ENCODE measurements at regions not wholly inside any gene's neighbourhood (a gene's known extent, or its start where the extent isn't known, plus 50 kb on each side); places are given as distances from the start of the nearest gene placed in this dataset.

DNA sequence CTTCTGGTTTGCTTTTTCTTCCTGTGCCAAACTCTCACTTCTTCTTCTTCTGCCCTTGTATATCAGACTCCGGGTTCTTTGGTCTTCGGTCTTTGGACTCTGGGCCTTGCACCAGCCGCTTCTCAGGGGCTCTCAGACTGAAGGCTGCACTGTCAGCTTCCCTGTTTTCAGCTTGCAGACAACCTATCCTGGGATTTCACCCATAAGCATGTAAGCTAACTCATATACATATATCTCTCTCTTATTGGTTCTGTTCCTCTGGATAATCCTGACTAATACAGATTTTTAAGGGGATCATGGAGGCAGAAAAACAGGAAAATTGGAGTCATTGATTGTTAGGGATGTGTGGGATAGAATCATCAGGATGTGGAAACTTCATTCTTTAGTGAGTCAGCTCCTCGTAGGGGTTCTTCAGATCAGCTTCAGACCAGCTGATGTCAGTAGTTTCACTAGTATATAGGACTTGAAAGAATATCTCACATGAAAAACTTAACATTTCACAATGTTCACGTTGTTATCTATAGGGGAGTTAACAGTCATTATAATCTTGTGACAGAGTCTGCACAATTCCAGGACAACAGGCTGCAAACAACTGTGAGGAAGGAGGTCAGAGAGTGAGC lies 102.9 kb downstream of the RASSF9 start:
- ChIA-PET CTCF (interaction anchor here (1.0 to 2.6 kb wide), 7 partner anchors 13 to 166 kb away, joined by 3 to 10 read pairs (median 3); no protein-coding TSS in a partner anchor), POLR2A (no interaction called here)
- BruUV-seq (replicated peaks): no TSS peak
- H3K9ac ChIP-seq (replicated peaks; ENCODE audit: extremely low read depth, insufficient read depth, low read length): no peak overlapping the region
- H3K36me3 ChIP-seq (ENCODE audit: control insufficient read depth in 2 of 2, extremely low read depth in 1 of 2, insufficient read depth in 2 of 2, low read length in 2 of 2): no peaks in the 10 kb centered on the region
- H2AFZ ChIP-seq (ENCODE audit: low read depth, low read length): peak overlapping the region; percentile 75
- no peaks in the 10 kb centered on the region for H3K9me3 ChIP-seq (replicated peaks; ENCODE audit: control insufficient read depth, insufficient read depth, low read length)
- peak; percentile 54 for TF ChIP-seq FOS (IDR thresholded peaks at IDR 0.05; ENCODE audit: borderline replicate concordance, insufficient read depth, low read length)
- no peak for TF ChIP-seq GATA2 (IDR thresholded peaks at IDR 0.05; ENCODE audit: insufficient read depth, insufficient read length, low read depth, low read length)
- no peak for TF ChIP-seq EZH2 (IDR thresholded peaks at IDR 0.05; ENCODE audit: borderline replicate concordance, low read depth, low read length, severe bottlenecking)
- TF ChIP-seq MYC (IDR thresholded peaks at IDR 0.05; ENCODE audit: low read depth, low read length): no peak
- no peaks in the 10 kb centered on the region for H3K79me2 ChIP-seq (ENCODE audit: control insufficient read depth, insufficient read depth, low read length)
- H3K4me2 ChIP-seq (ENCODE audit: insufficient read depth, low read length): no peak overlapping the region
- no peak overlapping the region for H3K4me3 ChIP-seq (replicated peaks in 1 of 3; ENCODE audit: insufficient read depth in 1 of 3, low read depth in 1 of 3, low read length in 3 of 3)
- intact Hi-C loops (cut with micrococcal nuclease) (no loop called here), dilution Hi-C loops (cut with MboI; ENCODE audit: extremely low pct_ligation_motif_present, low sequenced_read_pairs) (no loop called here)
- no peaks in the 10 kb centered on the region for H3K27me3 ChIP-seq (ENCODE audit: control insufficient read depth in 2 of 2, insufficient read depth in 2 of 2, low read length in 2 of 2)
- FAIRE-seq: no peak
- H4K20me1 ChIP-seq (replicated peaks; ENCODE audit: control insufficient read depth, extremely low read depth, insufficient read depth, low read length): no peaks in the 10 kb centered on the region
- DNase-seq (ENCODE audit: low read depth, low spot score): peak; percentile 84
- no peak overlapping the region for H3K27ac ChIP-seq (ENCODE audit: insufficient read depth, low read depth, low read length)
- H3K4me1 ChIP-seq (ENCODE audit: control insufficient read depth, extremely low read depth, insufficient read depth, low read length): no peaks in the 10 kb centered on the region
- no peaks in the 10 kb centered on the region for H3K9me1 ChIP-seq (replicated peaks; ENCODE audit: control insufficient read depth, extremely low read depth, insufficient read depth, low read length)

DNA sequence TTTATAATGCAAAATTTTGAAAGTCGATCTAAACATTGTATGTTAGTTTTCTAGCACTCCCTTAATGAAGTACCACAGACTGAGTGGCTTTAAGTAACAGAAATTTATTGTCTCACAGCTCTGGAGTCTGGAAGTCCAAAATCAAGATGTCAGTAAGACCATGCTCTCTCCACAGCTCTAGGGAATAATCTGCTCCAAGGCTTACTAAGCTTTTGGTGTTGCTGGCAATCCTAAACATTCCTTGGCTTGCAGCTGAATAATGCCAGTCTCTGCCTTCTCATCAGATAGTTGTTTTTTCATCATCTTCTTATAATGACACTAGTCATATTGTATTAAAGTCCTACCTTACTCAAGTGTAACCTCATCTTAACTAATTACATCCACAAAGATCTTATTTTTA lies 102.2 kb downstream of the RASSF9 start:
- Histone ChIP-seq H3K9me3 (replicated peaks; ENCODE audit: control insufficient read depth, insufficient read depth, low read length) (no peaks in the 10 kb centered on the region), H3K27me3 (ENCODE audit: control insufficient read depth in 2 of 2, insufficient read depth in 2 of 2, low read length in 2 of 2) (no peaks in the 10 kb centered on the region), H3K4me1 (ENCODE audit: control insufficient read depth, extremely low read depth, insufficient read depth, low read length) (no peaks in the 10 kb centered on the region), H3K36me3 (ENCODE audit: control insufficient read depth in 2 of 2, extremely low read depth in 1 of 2, insufficient read depth in 2 of 2, low read length in 2 of 2) (no peaks in the 10 kb centered on the region), H3K9me1 (replicated peaks; ENCODE audit: control insufficient read depth, extremely low read depth, insufficient read depth, low read length) (no peaks in the 10 kb centered on the region), H3K79me2 (ENCODE audit: control insufficient read depth, insufficient read depth, low read length) (no peaks in the 10 kb centered on the region), H3K4me3 (replicated peaks in 1 of 3; ENCODE audit: insufficient read depth in 1 of 3, low read depth in 1 of 3, low read length in 3 of 3) (no peak overlapping the region), H2AFZ (ENCODE audit: low read depth, low read length) (peak overlapping the region; percentile 67), H3K27ac (ENCODE audit: insufficient read depth, low read depth, low read length) (no peak overlapping the region), H4K20me1 (replicated peaks; ENCODE audit: control insufficient read depth, extremely low read depth, insufficient read depth, low read length) (no peaks in the 10 kb centered on the region), H3K9ac (replicated peaks; ENCODE audit: extremely low read depth, insufficient read depth, low read length) (no peak overlapping the region), H3K4me2 (ENCODE audit: insufficient read depth, low read length) (no peak overlapping the region)
- intact Hi-C loops (cut with micrococcal nuclease) (no loop called here), dilution Hi-C loops (cut with MboI; ENCODE audit: extremely low pct_ligation_motif_present, low sequenced_read_pairs) (no loop called here)
- BruUV-seq (replicated peaks): no TSS peak
- ChIA-PET POLR2A (no interaction called here), CTCF (interaction anchor here (1.0 to 2.6 kb wide), 7 partner anchors 12 to 167 kb away, joined by 3 to 10 read pairs (median 3); no protein-coding TSS in a partner anchor)
- TF ChIP-seq JUN (IDR thresholded peaks at IDR 0.05; ENCODE audit: borderline replicate concordance, insufficient read depth, insufficient read length, low read depth): no peak
- TF ChIP-seq GATA2 (IDR thresholded peaks at IDR 0.05; ENCODE audit: insufficient read depth, insufficient read length, low read depth, low read length): no peak
- TF ChIP-seq POLR2AphosphoS5 (IDR thresholded peaks at IDR 0.05; ENCODE audit: insufficient read depth, low read depth, low read length): no peak
- no peak for TF ChIP-seq MAX (IDR thresholded peaks at IDR 0.05; ENCODE audit: insufficient read depth, insufficient read length)
- TF ChIP-seq MYC (IDR thresholded peaks at IDR 0.05; ENCODE audit: low read depth, low read length): no peak
- no peak for TF ChIP-seq FOS (IDR thresholded peaks at IDR 0.05; ENCODE audit: borderline replicate concordance, insufficient read depth, low read length)
- no peak for TF ChIP-seq POLR2A (IDR thresholded peaks at IDR 0.05; ENCODE audit: low read depth, low read length)
- TF ChIP-seq, protein P1, sequence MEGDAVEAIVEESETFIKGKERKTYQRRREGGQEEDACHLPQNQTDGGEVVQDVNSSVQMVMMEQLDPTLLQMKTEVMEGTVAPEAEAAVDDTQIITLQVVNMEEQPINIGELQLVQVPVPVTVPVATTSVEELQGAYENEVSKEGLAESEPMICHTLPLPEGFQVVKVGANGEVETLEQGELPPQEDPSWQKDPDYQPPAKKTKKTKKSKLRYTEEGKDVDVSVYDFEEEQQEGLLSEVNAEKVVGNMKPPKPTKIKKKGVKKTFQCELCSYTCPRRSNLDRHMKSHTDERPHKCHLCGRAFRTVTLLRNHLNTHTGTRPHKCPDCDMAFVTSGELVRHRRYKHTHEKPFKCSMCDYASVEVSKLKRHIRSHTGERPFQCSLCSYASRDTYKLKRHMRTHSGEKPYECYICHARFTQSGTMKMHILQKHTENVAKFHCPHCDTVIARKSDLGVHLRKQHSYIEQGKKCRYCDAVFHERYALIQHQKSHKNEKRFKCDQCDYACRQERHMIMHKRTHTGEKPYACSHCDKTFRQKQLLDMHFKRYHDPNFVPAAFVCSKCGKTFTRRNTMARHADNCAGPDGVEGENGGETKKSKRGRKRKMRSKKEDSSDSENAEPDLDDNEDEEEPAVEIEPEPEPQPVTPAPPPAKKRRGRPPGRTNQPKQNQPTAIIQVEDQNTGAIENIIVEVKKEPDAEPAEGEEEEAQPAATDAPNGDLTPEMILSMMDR (IDR thresholded peaks at IDR 0.05; ENCODE audit: extremely low read depth in 1 of 2, insufficient read depth in 1 of 2, low read depth in 1 of 2, low read length in 2 of 2): no peak
- no peak for TF ChIP-seq EZH2 (IDR thresholded peaks at IDR 0.05; ENCODE audit: borderline replicate concordance, low read depth, low read length, severe bottlenecking)
- DNase-seq (ENCODE audit: low read depth, low spot score): peak; percentile 6
- FAIRE-seq: no peak
